Activated T-cell treated with anti-CD3 and anti-CD28 coated beads for 48 hours (primary cell): ENCODE measurements at regions not wholly inside any gene's neighbourhood (a gene's known extent, or its start where the extent isn't known, plus 50 kb on each side); places are given as distances from the start of the nearest gene placed in this dataset.
"Not testable (repeated sequence)": the region's sequence is repeated elsewhere in the genome, so short reads cannot be mapped to it uniquely, and the experiment has no call there.

Experiments
- DNase-seq: peaks from one replicate; pipeline ENCODE4 v3.0.0-alpha.2; 2020; ENCODE audit warnings: low read depth

- not testable (repeated sequence) for DNase-seq
Measured at GRCh38 chr17:6373599-6373998, 61.3 kb downstream of the AIPL1 start.

- no peak for DNase-seq
Measured at GRCh38 chr17:6366221-6366666, 68.7 kb downstream of the AIPL1 start.

GRCh38 chr17:6365200-6365943 lies 69.5 kb downstream of the AIPL1 start:
- no peak for DNase-seq

- no peak for DNase-seq
Measured at GRCh38 chr17:6361733-6362132, 73.2 kb downstream of the AIPL1 start.

- DNase-seq = no peak
Measured at GRCh38 chr17:6358131-6358530, 76.8 kb downstream of the AIPL1 start.

- DNase-seq = no peak
Measured at GRCh38 chr17:6356562-6356961, 78.4 kb downstream of the AIPL1 start.

GRCh38 chr17:6355196-6355595 lies 79.7 kb downstream of the AIPL1 start:
- DNase-seq = no peak

- no peak for DNase-seq
Measured at GRCh38 chr17:6352801-6353560, 81.9 kb downstream of the AIPL1 start.

- no peak for DNase-seq
Measured at GRCh38 chr17:6352016-6352415, 82.9 kb downstream of the AIPL1 start.

GRCh38 chr17:6350806-6351205 lies 84.1 kb downstream of the AIPL1 start:
- no peak for DNase-seq

GRCh38 chr17:6348891-6349290 lies 86.0 kb downstream of the AIPL1 start:
- no peak for DNase-seq

GRCh38 chr17:6347776-6348175 lies 87.1 kb downstream of the AIPL1 start:
- DNase-seq = no peak

GRCh38 chr17:6346986-6347385 lies 87.9 kb downstream of the AIPL1 start:
- DNase-seq = no peak

- no peak for DNase-seq
Measured at GRCh38 chr17:6346156-6346786, 88.7 kb downstream of the AIPL1 start.

- DNase-seq = no peak
Measured at GRCh38 chr17:6343736-6344135, 91.2 kb downstream of the AIPL1 start.

GRCh38 chr17:6343191-6343590 lies 91.7 kb downstream of the AIPL1 start:
- no peak for DNase-seq

GRCh38 chr17:6340708-6341107 lies 94.2 kb downstream of the AIPL1 start:
- DNase-seq = no peak

GRCh38 chr17:6334386-6334785 lies 100.5 kb downstream of the AIPL1 start:
- no peak for DNase-seq

GRCh38 chr17:6330936-6331335 lies 104.0 kb downstream of the AIPL1 start:
- no peak for DNase-seq

GRCh38 chr17:6328279-6328678 lies 106.6 kb downstream of the AIPL1 start:
- no peak for DNase-seq

- no peak for DNase-seq
Measured at GRCh38 chr17:6327007-6327406, 107.9 kb downstream of the AIPL1 start.

- no peak for DNase-seq
Measured at GRCh38 chr17:6326483-6326882, 108.4 kb downstream of the AIPL1 start.

- DNase-seq = no peak
Measured at GRCh38 chr17:6325741-6326140, 109.2 kb downstream of the AIPL1 start.
